Loucy (cell line): ENCODE measurements at regions not wholly inside any gene's neighbourhood (a gene's known extent, or its start where the extent isn't known, plus 50 kb on each side); places are given as distances from the start of the nearest gene placed in this dataset.

ENCODE experiments used
- H2AFZ ChIP-seq: fragments of 200-600 bp; sonication (generic); 2 replicates; pipeline ENCODE4 v1.6.0; 2016; ENCODE audit warnings: antibody characterized with exemption, mild to moderate bottlenecking, low read length, moderate library complexity
- H3F3A ChIP-seq: fragments of 200-600 bp; 2 replicates; pipeline ENCODE4 v1.6.0; 2016; ENCODE audit warnings: antibody characterized with exemption, low read depth, mild to moderate bottlenecking
- H3K27me3 ChIP-seq: fragments of 200-600 bp; sonication (generic); 2 replicates; pipeline ENCODE4 v1.6.1; 2014; ENCODE audit warnings: low read length, mild to moderate bottlenecking; ENCODE audit not compliant: insufficient read depth, poor library complexity, severe bottlenecking
- H3K36me3 ChIP-seq: fragments of 200-600 bp; sonication (generic); 2 replicates; pipeline ENCODE4 v1.6.1; 2016; ENCODE audit warnings: low read length; ENCODE audit not compliant: insufficient read depth
- H3K4me1 ChIP-seq: fragments of 200-600 bp; sonication (generic); 2 replicates; pipeline ENCODE4 v1.5.1; 2014; ENCODE audit warnings: low read length, mild to moderate bottlenecking; ENCODE audit not compliant: insufficient read depth, poor library complexity, severe bottlenecking
- H3K4me2 ChIP-seq: fragments of 200-600 bp; sonication (generic); 2 replicates; pipeline ENCODE4 v1.6.0; 2014; ENCODE audit warnings: antibody characterized with exemption, low read length, low read depth, mild to moderate bottlenecking; ENCODE audit not compliant: poor library complexity, severe bottlenecking
- H3K4me3 ChIP-seq: fragments of 200-600 bp; sonication (generic); 2 replicates; pipeline ENCODE4 v1.5.1; 2014; ENCODE audit warnings: low read length, mild to moderate bottlenecking, mixed read lengths; ENCODE audit not compliant: poor library complexity, severe bottlenecking
- H3K79me2 ChIP-seq: fragments of 200-600 bp; sonication (generic); 2 replicates; pipeline ENCODE4 v1.6.1; 2014; ENCODE audit warnings: low read length; ENCODE audit not compliant: insufficient read depth
- H3K9ac ChIP-seq: fragments of 200-600 bp; sonication (generic); 2 replicates; pipeline ENCODE4 v1.6.0; 2014; ENCODE audit warnings: mild to moderate bottlenecking, low read depth, low read length, moderate library complexity; ENCODE audit not compliant: poor library complexity, severe bottlenecking
- H3K9me2 ChIP-seq: fragments of 200-600 bp; sonication (generic); replicated peaks from 2 replicates; pipeline ENCODE4 v1.6.1; 2016; ENCODE audit warnings: low read depth, low read length, mixed read lengths
- H3K9me3 ChIP-seq: fragments of 200-600 bp; sonication (generic); 2 replicates; pipeline ENCODE4 v1.6.1; 2014; ENCODE audit warnings: mild to moderate bottlenecking, antibody characterized with exemption, low read length, low read depth; ENCODE audit not compliant: insufficient read depth
- H4K20me1 ChIP-seq: fragments of 200-600 bp; sonication (generic); 2 replicates; pipeline ENCODE4 v1.6.0; 2014; ENCODE audit warnings: antibody characterized with exemption, low read length, mild to moderate bottlenecking; ENCODE audit not compliant: insufficient read depth, poor library complexity, severe bottlenecking
- CTCF ChIP-seq: fragments of 200-600 bp; sonication (generic); conservative IDR thresholded peaks from 2 replicates; pipeline ENCODE4 v1.5.1; 2014; ENCODE audit warnings: mild to moderate bottlenecking, antibody characterized with exemption, low read length
- EZH2phosphoT487 ChIP-seq: fragments of 200-600 bp; IDR thresholded peaks from 2 replicates; pipeline ENCODE4 v1.6.1; 2018; ENCODE audit warnings: antibody characterized with exemption, mild to moderate bottlenecking, moderate library complexity, borderline replicate concordance

GRCh38 chr12:5155866-5156265, 112.2 kb downstream of the KCNA5 start:
- no peaks in the 10 kb centered on the region for H4K20me1 ChIP-seq
- H3K9me3 ChIP-seq = no peaks in the 10 kb centered on the region
- TF ChIP-seq EZH2phosphoT487 (no peak), CTCF (no peak)
- H3K36me3 ChIP-seq = no peaks in the 10 kb centered on the region
- no peaks in the 10 kb centered on the region for H3K27me3 ChIP-seq
- no peak overlapping the region for H2AFZ ChIP-seq
- H3F3A ChIP-seq = no peaks in the 10 kb centered on the region
- H3K9me2 ChIP-seq = no peaks in the 10 kb centered on the region
- no peak overlapping the region for H3K4me3 ChIP-seq
- no peak overlapping the region for H3K4me2 ChIP-seq
- H3K4me1 ChIP-seq = no peaks in the 10 kb centered on the region
- no peaks in the 10 kb centered on the region for H3K79me2 ChIP-seq
- H3K9ac ChIP-seq = no peak overlapping the region

- Histone ChIP-seq H3K27me3 (no peaks in the 10 kb centered on the region), H3K4me3 (no peak overlapping the region), H2AFZ (no peak overlapping the region), H3K9ac (no peak overlapping the region), H4K20me1 (no peaks in the 10 kb centered on the region), H3K9me3 (no peaks in the 10 kb centered on the region), H3K9me2 (no peaks in the 10 kb centered on the region), H3K4me2 (no peak overlapping the region), H3K36me3 (no peaks in the 10 kb centered on the region), H3K79me2 (no peaks in the 10 kb centered on the region), H3K4me1 (no peaks in the 10 kb centered on the region), H3F3A (no peaks in the 10 kb centered on the region)
- TF ChIP-seq EZH2phosphoT487 (no peak), CTCF (no peak)
Observed at GRCh38 chr12:5160827-5161226, 117.1 kb downstream of the KCNA5 start.

GRCh38 chr12:5163661-5164060, 120.0 kb downstream of the KCNA5 start:
- Histone ChIP-seq H3K4me1 (no peaks in the 10 kb centered on the region), H3K4me3 (no peak overlapping the region), H3K27me3 (no peaks in the 10 kb centered on the region), H3K79me2 (no peaks in the 10 kb centered on the region), H3K9me3 (no peaks in the 10 kb centered on the region), H4K20me1 (no peaks in the 10 kb centered on the region), H2AFZ (no peak overlapping the region), H3F3A (no peaks in the 10 kb centered on the region), H3K9ac (no peak overlapping the region), H3K36me3 (no peaks in the 10 kb centered on the region), H3K4me2 (no peak overlapping the region), H3K9me2 (no peaks in the 10 kb centered on the region)
- TF ChIP-seq CTCF (no peak), EZH2phosphoT487 (no peak)
